A549 (cell line): ENCODE measurements at regions not wholly inside any gene's neighbourhood (a gene's known extent, or its start where the extent isn't known, plus 50 kb on each side); places are given as distances from the start of the nearest gene placed in this dataset.

Experiments
- EP300 ChIP-seq, 2 experiments: fragments of >200 bp; sonication (Bioruptor Twin); formaldehyde crosslinking; IDR thresholded peaks; 2 replicates in 1 of 2; 3 replicates in 1 of 2; pipeline ENCODE4 v1.6.1; 2016 to 2017
- GATA3 ChIP-seq: IDR thresholded peaks from 2 replicates; pipeline ENCODE4 v1.6.1; 2012; ENCODE audit warnings: borderline replicate concordance
- POLR2AphosphoS2 ChIP-seq: conservative IDR thresholded peaks from 2 replicates; pipeline ENCODE4 v1.6.1; 2012; ENCODE audit warnings: low read length, improper control_type of control experiment, inconsistent platforms
- RFX5 ChIP-seq: fragments of 450-650 bp; IDR thresholded peaks from 2 replicates; pipeline ENCODE4 v1.7.1; 2014; ENCODE audit warnings: antibody characterized with exemption, mild to moderate bottlenecking, moderate library complexity
- TF ChIP-seq, protein P1 (sequence below): fragments of >200 bp; sonication (Bioruptor Twin); formaldehyde crosslinking; IDR thresholded peaks from 3 replicates; pipeline ENCODE4 v1.5.1; 2016
- TF ChIP-seq, protein P2 (sequence below): fragments of 200-600 bp; sonication (generic); IDR thresholded peaks from 2 replicates; pipeline ENCODE4 v1.6.1; 2016; ENCODE audit warnings: antibody characterized with exemption, mild to moderate bottlenecking, moderate library complexity

GRCh38 chr1:57908147-57908890 is 484.5 kb upstream of the DAB1 start:
- TF ChIP-seq, protein P1, sequence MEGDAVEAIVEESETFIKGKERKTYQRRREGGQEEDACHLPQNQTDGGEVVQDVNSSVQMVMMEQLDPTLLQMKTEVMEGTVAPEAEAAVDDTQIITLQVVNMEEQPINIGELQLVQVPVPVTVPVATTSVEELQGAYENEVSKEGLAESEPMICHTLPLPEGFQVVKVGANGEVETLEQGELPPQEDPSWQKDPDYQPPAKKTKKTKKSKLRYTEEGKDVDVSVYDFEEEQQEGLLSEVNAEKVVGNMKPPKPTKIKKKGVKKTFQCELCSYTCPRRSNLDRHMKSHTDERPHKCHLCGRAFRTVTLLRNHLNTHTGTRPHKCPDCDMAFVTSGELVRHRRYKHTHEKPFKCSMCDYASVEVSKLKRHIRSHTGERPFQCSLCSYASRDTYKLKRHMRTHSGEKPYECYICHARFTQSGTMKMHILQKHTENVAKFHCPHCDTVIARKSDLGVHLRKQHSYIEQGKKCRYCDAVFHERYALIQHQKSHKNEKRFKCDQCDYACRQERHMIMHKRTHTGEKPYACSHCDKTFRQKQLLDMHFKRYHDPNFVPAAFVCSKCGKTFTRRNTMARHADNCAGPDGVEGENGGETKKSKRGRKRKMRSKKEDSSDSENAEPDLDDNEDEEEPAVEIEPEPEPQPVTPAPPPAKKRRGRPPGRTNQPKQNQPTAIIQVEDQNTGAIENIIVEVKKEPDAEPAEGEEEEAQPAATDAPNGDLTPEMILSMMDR: no peak
- TF ChIP-seq GATA3 (no peak), EP300 (IDR thresholded peaks at IDR 0.05) (no peak), RFX5 (no peak), POLR2AphosphoS2 (no peak)
- TF ChIP-seq, protein P2, sequence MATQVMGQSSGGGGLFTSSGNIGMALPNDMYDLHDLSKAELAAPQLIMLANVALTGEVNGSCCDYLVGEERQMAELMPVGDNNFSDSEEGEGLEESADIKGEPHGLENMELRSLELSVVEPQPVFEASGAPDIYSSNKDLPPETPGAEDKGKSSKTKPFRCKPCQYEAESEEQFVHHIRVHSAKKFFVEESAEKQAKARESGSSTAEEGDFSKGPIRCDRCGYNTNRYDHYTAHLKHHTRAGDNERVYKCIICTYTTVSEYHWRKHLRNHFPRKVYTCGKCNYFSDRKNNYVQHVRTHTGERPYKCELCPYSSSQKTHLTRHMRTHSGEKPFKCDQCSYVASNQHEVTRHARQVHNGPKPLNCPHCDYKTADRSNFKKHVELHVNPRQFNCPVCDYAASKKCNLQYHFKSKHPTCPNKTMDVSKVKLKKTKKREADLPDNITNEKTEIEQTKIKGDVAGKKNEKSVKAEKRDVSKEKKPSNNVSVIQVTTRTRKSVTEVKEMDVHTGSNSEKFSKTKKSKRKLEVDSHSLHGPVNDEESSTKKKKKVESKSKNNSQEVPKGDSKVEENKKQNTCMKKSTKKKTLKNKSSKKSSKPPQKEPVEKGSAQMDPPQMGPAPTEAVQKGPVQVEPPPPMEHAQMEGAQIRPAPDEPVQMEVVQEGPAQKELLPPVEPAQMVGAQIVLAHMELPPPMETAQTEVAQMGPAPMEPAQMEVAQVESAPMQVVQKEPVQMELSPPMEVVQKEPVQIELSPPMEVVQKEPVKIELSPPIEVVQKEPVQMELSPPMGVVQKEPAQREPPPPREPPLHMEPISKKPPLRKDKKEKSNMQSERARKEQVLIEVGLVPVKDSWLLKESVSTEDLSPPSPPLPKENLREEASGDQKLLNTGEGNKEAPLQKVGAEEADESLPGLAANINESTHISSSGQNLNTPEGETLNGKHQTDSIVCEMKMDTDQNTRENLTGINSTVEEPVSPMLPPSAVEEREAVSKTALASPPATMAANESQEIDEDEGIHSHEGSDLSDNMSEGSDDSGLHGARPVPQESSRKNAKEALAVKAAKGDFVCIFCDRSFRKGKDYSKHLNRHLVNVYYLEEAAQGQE: no peak
